DND-41 (cell line): ENCODE measurements at regions not wholly inside any gene's neighbourhood (a gene's known extent, or its start where the extent isn't known, plus 50 kb on each side); places are given as distances from the start of the nearest gene placed in this dataset.

ENCODE experiments used
- CTCF ChIP-seq: IDR thresholded peaks from 2 replicates; pipeline ENCODE4 v1.5.1; 2012; ENCODE audit warnings: borderline replicate concordance, low read length, moderate library complexity, mild to moderate bottlenecking; ENCODE audit not compliant: poor library complexity, severe bottlenecking; ENCODE audit errors: extremely low read depth
- EZH2 ChIP-seq: IDR thresholded peaks from 3 replicates; pipeline ENCODE4 v1.6.1; 2012; ENCODE audit warnings: borderline replicate concordance, low read depth, mild to moderate bottlenecking, moderate library complexity, low read length, inconsistent platforms; ENCODE audit not compliant: severe bottlenecking

- TF ChIP-seq CTCF (no peak), EZH2 (no peak)
Observed at GRCh38 chr18:3340682-3341097, 78.8 kb downstream of the MYL12B start.
